Central memory CD8-positive, alpha-beta T cell (primary cell): ENCODE measurements at regions not wholly inside any gene's neighbourhood (a gene's known extent, or its start where the extent isn't known, plus 50 kb on each side); places are given as distances from the start of the nearest gene placed in this dataset.

ENCODE experiments used
- ATAC-seq: fragments of 150-1000 bp; cut with Tn5 transposase; replicated peaks from 2 replicates; pipeline ENCODE4 v1.10.0; 2022; ENCODE audit warnings: mild to moderate bottlenecking, moderate FRiP score, moderate number of reproducible peaks; ENCODE audit not compliant: poor library complexity, severe bottlenecking; ENCODE audit errors: extremely low read depth
- DNase-seq, 2 donors: peaks; one replicate each; pipeline ENCODE4 v3.0.0; 2021; ENCODE audit warnings: low spot score in 2 of 2
- H3K27ac Mint-ChIP-seq: one replicate; pipeline ENCODE4 v1.8.0; 2022; ENCODE audit warnings: low read depth, mild to moderate bottlenecking, moderate library complexity, mixed read lengths
- H3K27me3 Mint-ChIP-seq: one replicate; pipeline ENCODE4 v1.8.0; 2022; ENCODE audit warnings: mixed read lengths
- H3K36me3 Mint-ChIP-seq: one replicate; pipeline ENCODE4 v1.8.0; 2022; ENCODE audit warnings: mild to moderate bottlenecking, moderate library complexity, mixed read lengths; ENCODE audit not compliant: insufficient read depth
- H3K4me1 Mint-ChIP-seq: one replicate; pipeline ENCODE4 v1.8.0; 2022; ENCODE audit warnings: mixed read lengths
- H3K4me3 Mint-ChIP-seq: one replicate; pipeline ENCODE4 v1.8.0; 2022; ENCODE audit warnings: mild to moderate bottlenecking, moderate library complexity, mixed read lengths
- H3K9me3 Mint-ChIP-seq: one replicate; pipeline ENCODE4 v1.8.0; 2022; ENCODE audit warnings: mixed read lengths

DNA sequence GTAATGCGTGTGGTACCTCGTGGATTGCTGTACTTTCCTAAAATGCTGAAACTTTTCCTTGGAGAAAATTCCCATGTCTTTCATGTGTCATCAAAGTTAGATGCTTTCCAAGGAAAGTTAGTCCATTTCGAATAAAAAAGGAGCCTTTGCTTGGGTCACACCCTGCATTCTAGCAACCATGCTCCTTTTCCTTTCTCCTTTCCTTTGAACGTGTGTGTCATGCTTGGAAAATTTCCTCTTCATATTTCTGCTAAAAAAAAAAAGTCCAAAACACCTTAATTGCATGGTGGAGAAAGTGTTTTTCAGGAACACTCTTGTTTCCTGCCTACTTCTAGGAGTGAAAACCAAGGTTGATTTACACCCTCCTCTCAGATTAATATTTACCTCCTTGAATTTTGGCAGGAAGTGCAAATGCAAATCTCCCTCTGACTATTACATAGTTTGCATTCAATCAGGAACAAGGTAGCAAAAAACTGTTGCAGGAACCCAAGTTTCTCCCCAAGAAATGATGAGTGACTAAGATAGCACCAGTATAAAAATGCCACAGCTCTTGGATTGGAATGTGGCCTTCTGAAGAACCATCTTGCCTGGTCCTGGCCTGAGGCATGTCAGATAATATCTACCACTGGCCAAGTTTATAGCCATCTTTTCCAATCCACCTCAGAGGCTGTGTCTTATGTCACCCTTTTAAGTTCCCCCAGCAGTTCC is 590.6 kb downstream of the QKI start:
- DNase-seq (no peak), ATAC-seq (no peak)
- no peaks in the 10 kb centered on the region for H3K36me3 Mint-ChIP-seq
- no peak overlapping the region for H3K27ac Mint-ChIP-seq
- no peak overlapping the region for H3K4me3 Mint-ChIP-seq
- H3K9me3 Mint-ChIP-seq: peaks cover 12% of the 10 kb centered on the region
- peaks cover 33% of the 10 kb centered on the region for H3K27me3 Mint-ChIP-seq
- H3K4me1 Mint-ChIP-seq: no peaks in the 10 kb centered on the region

DNA sequence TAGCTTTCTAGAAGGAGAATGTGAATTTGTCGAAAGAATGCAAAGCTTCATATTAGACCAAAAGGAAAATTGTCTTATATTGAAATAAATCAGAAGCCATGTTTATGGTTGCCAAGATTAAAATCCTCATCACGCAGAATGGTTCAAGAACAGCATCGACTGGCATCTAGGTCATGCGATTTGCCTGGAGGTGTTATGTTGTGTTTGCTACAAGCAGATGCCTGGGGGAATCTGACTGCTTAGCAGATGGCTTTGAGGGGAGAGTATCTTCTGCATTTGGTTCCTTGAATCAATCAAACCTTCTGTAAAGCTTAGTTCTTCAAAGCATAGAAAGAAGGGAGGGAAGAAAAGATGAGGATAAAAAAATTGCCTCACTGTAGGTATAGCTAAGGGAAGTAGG is 585.8 kb downstream of the QKI start:
- Mint-ChIP-seq H3K4me1 (no peaks in the 10 kb centered on the region), H3K9me3 (peaks cover 6% of the 10 kb centered on the region), H3K27ac (no peak overlapping the region), H3K27me3 (peaks cover 45% of the 10 kb centered on the region), H3K4me3 (no peak overlapping the region), H3K36me3 (no peaks in the 10 kb centered on the region)
- ATAC-seq: no peak
- DNase-seq: no peak

DNA sequence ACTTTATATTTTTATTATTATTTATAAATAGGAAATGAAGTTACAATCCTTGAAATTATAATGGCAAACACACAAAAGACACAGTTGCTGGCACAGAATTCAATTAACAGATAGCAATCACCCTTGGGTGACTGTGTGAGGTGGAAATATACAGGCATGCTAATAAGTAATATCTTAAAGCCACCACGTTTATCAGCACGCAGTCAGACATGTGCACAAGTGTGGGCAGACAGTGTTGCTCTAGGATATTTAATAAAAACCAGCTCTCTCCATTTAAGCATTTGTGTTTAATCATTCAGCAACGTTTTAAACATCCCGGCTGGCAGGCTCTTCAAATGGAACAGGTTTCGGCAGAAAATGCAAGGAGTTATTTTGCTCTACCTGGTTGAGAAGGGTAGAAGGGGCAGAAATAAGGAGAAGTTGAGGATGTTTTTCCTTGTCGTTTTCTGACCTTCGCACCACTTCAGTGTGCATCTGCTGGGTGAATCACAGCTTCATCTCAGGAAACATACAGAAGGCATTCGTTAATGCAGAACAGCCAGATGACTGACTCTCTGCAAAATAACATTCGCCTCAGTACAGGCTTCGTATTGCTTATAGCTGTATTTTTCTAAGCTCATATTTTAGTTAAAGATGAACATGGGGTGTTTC is 585.1 kb downstream of the QKI start:
- Mint-ChIP-seq H3K4me3 (no peak overlapping the region), H3K4me1 (no peaks in the 10 kb centered on the region), H3K9me3 (peaks cover 6% of the 10 kb centered on the region), H3K36me3 (no peaks in the 10 kb centered on the region), H3K27me3 (peaks cover 45% of the 10 kb centered on the region), H3K27ac (no peak overlapping the region)
- ATAC-seq: no peak
- DNase-seq: no peak

DNA sequence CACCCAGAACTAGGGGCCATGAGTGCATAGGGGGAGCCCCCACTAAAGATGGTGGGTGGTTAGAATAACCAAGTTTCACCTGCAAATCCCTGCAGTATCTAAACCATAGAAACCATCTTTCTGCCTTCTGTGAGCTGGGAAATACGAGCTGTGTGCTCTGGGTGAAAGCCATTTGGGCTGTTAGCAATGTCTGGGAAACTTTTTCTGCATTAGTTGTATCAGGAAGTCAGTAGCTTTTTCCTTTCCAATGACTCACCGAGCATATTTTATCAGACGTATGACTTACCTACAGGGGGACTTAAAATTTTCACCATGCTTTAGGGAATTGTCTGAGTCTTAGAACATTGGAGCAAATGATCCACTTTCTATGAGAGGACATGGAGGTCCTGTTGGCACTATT is 584.0 kb downstream of the QKI start:
- Mint-ChIP-seq H3K27ac (no peak overlapping the region), H3K4me1 (no peaks in the 10 kb centered on the region), H3K27me3 (peaks cover 36% of the 10 kb centered on the region), H3K4me3 (no peak overlapping the region), H3K36me3 (no peaks in the 10 kb centered on the region), H3K9me3 (no peaks in the 10 kb centered on the region)
- ATAC-seq (no peak), DNase-seq (no peak)

DNA sequence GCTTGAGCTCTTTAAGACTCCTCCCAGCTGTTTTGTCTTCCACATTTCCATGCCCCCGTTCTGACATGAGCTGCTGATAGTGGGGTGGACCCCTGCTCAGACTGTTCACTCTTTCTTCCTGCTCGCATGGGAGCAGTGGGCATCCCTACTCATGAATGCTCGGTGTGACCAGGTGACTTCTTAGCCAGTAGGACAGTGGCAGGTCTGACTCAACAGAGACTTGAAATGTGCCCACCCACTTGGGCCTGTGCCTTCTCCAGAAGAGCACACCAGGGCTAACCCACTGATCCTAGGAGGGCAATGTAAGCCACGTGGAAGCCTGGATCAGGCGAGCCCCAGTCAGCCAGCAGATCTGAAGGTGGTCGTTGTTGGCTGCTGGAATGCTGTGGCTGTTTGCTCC is 582.0 kb downstream of the QKI start:
- H3K27me3 Mint-ChIP-seq: peaks cover 21% of the 10 kb centered on the region
- no peak for ATAC-seq
- H3K4me1 Mint-ChIP-seq: no peaks in the 10 kb centered on the region

DNA sequence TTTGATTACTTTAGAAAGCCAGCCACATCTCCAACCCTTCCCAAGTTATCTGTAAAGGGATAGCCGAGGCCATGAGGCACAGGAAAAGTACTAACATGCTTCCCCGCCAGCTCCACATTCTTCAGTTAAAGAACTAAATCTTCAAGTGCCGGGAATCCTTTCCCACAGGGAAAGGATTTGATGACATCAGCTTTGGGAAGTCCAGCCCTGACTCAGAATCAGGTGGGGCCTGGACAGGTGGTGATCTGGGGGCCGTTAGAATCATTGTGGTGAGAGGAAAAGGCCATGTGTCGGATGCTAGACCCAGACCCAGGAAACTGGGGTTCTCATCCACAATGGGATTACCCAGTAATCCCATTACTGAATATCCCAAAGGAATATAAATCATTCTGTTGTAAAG is 580.0 kb downstream of the QKI start:
- no peak for DNase-seq
- Mint-ChIP-seq H3K27me3 (peaks cover 21% of the 10 kb centered on the region), H3K4me3 (no peak overlapping the region), H3K4me1 (no peaks in the 10 kb centered on the region), H3K9me3 (no peaks in the 10 kb centered on the region), H3K27ac (no peak overlapping the region), H3K36me3 (no peaks in the 10 kb centered on the region)
- ATAC-seq: no peak

More for the DNA sequence above, 582.0 kb downstream of the QKI start:
- H3K4me3 Mint-ChIP-seq: no peak overlapping the region
- H3K9me3 Mint-ChIP-seq: no peaks in the 10 kb centered on the region
- no peak overlapping the region for H3K27ac Mint-ChIP-seq
- no peak for DNase-seq
- no peaks in the 10 kb centered on the region for H3K36me3 Mint-ChIP-seq

DNA sequence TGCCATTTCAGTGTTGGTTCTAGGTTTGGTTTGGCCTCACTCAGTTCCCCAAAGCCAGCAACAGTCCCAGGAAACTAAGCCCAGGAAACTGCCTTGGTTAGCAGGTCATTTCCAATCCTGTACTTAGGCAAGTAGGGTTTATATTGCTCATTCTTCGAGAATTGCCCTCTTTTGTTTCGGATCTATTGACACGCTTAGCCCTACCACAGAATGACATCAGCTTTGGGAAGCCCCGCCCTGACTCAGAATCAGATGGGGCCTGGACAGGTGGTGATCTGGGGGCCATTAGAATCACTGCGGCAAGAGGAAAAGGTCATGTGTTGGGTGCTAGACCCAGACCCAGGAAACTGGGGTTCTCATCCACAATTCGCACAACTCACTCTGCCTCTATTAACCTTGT is 578.2 kb downstream of the QKI start:
- Mint-ChIP-seq H3K36me3 (no peaks in the 10 kb centered on the region), H3K9me3 (no peaks in the 10 kb centered on the region), H3K27ac (no peak overlapping the region), H3K4me3 (no peak overlapping the region), H3K27me3 (peaks cover 18% of the 10 kb centered on the region), H3K4me1 (no peaks in the 10 kb centered on the region)
- no peak for DNase-seq
- no peak for ATAC-seq

DNA sequence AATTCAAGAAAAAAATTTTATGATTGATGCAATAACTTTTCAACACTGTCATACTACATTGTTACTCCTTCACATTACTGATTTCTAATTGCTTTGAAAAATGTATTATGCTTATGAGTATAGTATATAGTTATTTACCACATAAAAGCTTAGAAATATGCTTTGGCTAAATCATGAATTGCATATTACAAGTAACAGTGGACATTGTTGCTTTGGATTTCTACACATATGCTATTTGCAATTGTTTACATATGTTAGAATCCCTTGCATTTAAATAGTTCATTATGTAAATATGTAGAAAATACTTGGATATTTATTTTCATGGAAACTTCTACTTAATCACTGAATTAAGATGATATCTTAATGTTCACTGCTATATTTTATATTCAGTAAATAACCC is 577.5 kb downstream of the QKI start:
- Mint-ChIP-seq H3K4me1 (no peaks in the 10 kb centered on the region), H3K4me3 (no peak overlapping the region), H3K27me3 (peaks cover 11% of the 10 kb centered on the region), H3K36me3 (no peaks in the 10 kb centered on the region), H3K27ac (no peak overlapping the region), H3K9me3 (no peaks in the 10 kb centered on the region)
- DNase-seq: no peak
- no peak for ATAC-seq

DNA sequence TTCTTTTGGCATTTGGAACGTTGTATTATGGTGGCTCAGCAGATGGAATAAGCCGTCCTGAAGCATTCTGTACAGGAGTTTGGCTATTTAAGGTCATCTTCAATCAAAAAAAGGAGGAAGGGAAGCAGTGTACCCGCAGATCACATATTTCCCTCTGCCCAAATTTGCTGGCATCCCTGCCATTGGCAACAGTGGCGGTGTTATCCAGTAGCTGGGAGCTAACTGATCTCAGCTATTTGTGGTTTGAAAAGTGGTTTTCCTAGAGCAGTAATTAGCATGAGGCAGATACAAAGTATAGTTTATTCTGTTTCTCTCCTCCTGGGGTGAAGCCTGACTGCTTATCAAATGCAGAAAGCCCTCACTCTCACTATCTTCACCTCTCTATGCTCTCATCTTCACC is 576.8 kb downstream of the QKI start:
- Mint-ChIP-seq H3K4me3 (no peak overlapping the region), H3K4me1 (no peaks in the 10 kb centered on the region), H3K9me3 (no peaks in the 10 kb centered on the region), H3K36me3 (no peaks in the 10 kb centered on the region), H3K27me3 (peaks cover 4% of the 10 kb centered on the region), H3K27ac (no peak overlapping the region)
- no peak for DNase-seq
- ATAC-seq: no peak

DNA sequence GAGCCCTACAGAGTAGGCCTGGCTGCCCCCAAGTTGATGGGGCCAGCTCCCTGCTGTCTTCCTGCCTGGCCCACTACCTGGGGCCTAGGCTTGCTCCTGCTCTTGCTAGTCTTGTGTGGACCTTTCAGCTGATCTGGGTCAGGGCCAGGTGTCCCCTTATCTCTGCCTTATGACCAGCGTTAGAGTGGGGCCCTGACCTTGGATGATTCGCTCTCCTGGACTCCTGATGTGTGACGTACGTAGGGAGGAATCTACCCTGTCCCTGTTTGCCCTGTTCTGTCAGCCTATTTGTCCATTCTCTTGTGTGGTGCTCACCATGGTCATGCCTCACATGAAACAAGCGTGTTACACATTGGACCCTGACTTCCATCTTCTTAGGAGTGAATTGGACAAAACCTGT is 571.8 kb downstream of the QKI start:
- no peaks in the 10 kb centered on the region for H3K9me3 Mint-ChIP-seq
- H3K36me3 Mint-ChIP-seq: no peaks in the 10 kb centered on the region
- peaks cover 9% of the 10 kb centered on the region for H3K4me1 Mint-ChIP-seq
- DNase-seq (no peak), ATAC-seq (no peak)
- H3K27ac Mint-ChIP-seq: no peak overlapping the region
- no peaks in the 10 kb centered on the region for H3K27me3 Mint-ChIP-seq
- H3K4me3 Mint-ChIP-seq: no peak overlapping the region

DNA sequence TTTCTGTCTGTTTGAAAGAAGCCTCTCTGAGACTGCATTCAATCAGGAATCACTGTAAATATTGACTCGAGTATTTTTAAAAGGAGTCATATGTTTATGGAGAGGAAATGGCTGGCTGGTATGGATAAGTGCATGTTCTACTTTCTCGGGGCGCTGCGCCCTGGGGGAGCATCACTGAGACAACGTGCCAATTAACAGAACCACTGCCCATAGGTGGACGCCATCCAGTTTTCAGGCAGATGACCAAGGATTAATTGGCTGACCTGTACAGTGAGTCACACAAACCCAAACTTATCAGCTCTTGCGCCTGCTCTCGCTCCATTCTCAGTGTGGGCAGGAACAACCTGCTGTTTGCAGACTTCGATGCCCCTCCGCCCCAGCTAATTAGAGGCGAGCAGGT is 571.2 kb downstream of the QKI start:
- H3K4me3 Mint-ChIP-seq: no peak overlapping the region
- H3K9me3 Mint-ChIP-seq: no peaks in the 10 kb centered on the region
- DNase-seq: no peak
- no peak for ATAC-seq
- H3K36me3 Mint-ChIP-seq: no peaks in the 10 kb centered on the region
- no peaks in the 10 kb centered on the region for H3K27me3 Mint-ChIP-seq
- H3K4me1 Mint-ChIP-seq: peaks cover 9% of the 10 kb centered on the region
- H3K27ac Mint-ChIP-seq: no peak overlapping the region

DNA sequence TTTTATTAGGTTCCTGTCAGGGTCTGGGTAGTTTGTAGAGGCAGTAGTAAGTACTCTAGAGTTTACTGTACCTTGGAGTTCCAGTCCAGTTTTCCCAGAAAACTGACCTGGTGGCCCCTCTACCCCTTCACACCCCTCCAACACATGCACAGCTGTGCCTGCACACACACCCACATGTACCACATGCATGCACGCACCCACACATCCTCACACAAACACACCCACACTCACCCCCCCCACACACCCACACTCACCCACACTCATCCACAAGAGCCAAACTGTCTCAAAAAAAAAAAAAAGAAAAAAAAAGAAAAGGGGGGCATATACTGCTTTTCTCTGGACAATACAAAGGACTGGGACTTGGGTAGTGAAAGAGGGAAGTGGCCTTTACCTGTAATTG is 570.5 kb downstream of the QKI start:
- ATAC-seq (no peak), DNase-seq (no peak)
- Mint-ChIP-seq H3K27me3 (no peaks in the 10 kb centered on the region), H3K36me3 (no peaks in the 10 kb centered on the region), H3K4me3 (no peak overlapping the region), H3K4me1 (peaks cover 9% of the 10 kb centered on the region), H3K27ac (no peak overlapping the region), H3K9me3 (no peaks in the 10 kb centered on the region)

DNA sequence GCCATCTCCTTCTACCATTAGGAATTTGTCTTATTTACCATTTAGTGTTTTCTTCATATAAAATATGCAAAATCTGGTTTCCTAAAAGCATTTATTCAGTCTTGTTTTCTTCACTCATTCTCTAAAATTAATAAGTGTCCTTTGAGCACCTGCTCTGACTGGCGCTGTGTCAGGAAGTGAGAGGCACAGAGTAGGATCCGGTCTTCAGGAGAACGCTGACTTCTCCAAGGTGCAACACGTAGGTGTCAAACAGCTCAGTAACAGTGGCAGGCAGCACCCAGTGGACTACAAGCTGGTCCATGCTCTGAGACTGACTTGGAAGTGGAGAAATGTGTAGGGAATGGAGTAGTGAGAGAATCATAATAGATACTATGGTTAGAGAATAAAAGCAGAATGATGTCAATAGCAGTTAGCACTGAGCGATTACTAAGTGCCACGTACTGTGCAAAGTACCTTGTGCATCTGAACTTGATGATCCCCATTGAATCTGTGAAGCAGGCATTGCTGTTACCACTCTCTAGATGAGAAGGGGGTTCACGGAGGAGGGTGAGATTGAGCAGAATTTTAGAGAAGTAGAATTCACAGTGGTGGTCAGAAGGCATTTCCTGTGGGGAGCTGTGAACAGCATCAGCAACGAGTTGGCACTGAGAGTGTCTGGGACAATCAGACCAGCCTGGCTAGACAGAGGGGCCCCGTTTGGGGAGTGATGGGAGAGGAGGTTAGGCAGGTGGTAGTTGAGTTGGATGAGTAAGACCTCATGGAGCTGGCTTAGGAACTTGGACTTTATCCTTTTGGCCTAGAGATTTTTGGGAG is 569.8 kb downstream of the QKI start:
- no peaks in the 10 kb centered on the region for H3K36me3 Mint-ChIP-seq
- DNase-seq: no peak
- H3K27ac Mint-ChIP-seq: no peak overlapping the region
- no peaks in the 10 kb centered on the region for H3K27me3 Mint-ChIP-seq
- H3K9me3 Mint-ChIP-seq: no peaks in the 10 kb centered on the region
- no peak overlapping the region for H3K4me3 Mint-ChIP-seq
- ATAC-seq: peak; percentile 52
- H3K4me1 Mint-ChIP-seq: peaks cover 9% of the 10 kb centered on the region
